Keratinocyte (primary cell): ENCODE measurements at regions not wholly inside any gene's neighbourhood (a gene's known extent, or its start where the extent isn't known, plus 50 kb on each side); places are given as distances from the start of the nearest gene placed in this dataset.
A peak's percentile ranks its signal among the peaks of the same experiment; 100 is the strongest.

Experiments
- DNase-seq: peaks from one replicate; pipeline ENCODE4 v3.0.0-alpha.2; 2011; ENCODE audit warnings: low read depth, missing footprints, low spot score
- FAIRE-seq: peaks from 2 replicates; lab custom pipeline; 2011; peaks lifted over from hg19 to GRCh38; lab: Jason Lieb, UNC
- H2AFZ ChIP-seq: 2 replicates; pipeline ENCODE4 v1.6.0; 2012; ENCODE audit warnings: low read length, control low read depth, inconsistent platforms; ENCODE audit not compliant: control insufficient read depth
- H3K27ac ChIP-seq: 2 replicates; pipeline ENCODE4 v1.5.1; 2011; ENCODE audit warnings: low read length; ENCODE audit not compliant: control insufficient read depth, insufficient read depth
- H3K27me3 ChIP-seq: 3 replicates; pipeline ENCODE4 v1.6.0; 2011; ENCODE audit warnings: low read length; ENCODE audit not compliant: control insufficient read depth, insufficient read depth; ENCODE audit errors: extremely low read depth
- H3K36me3 ChIP-seq, 2 experiments: 2 replicates in 1 of 2; 3 replicates in 1 of 2; pipeline ENCODE4 v1.5.1; 2011; ENCODE audit warnings: low read length in 2 of 2, mild to moderate bottlenecking in 1 of 2; ENCODE audit not compliant: control insufficient read depth in 2 of 2, insufficient read depth in 2 of 2; ENCODE audit errors: extremely low read depth in 1 of 2
- H3K4me1 ChIP-seq: 3 replicates; pipeline ENCODE4 v1.5.1; 2011; ENCODE audit warnings: low read length; ENCODE audit not compliant: control insufficient read depth, insufficient read depth; ENCODE audit errors: extremely low read depth
- H3K4me2 ChIP-seq: 3 replicates; pipeline ENCODE4 v1.6.0; 2011; ENCODE audit warnings: low read depth, low read length; ENCODE audit not compliant: control insufficient read depth, insufficient read depth; ENCODE audit errors: extremely low read depth
- H3K4me3 ChIP-seq, 3 experiments: fragments of 200-600 bp in 1 of 3; sonication (generic) in 1 of 3; 2 replicates in 2 of 3; 3 replicates in 1 of 3; pipeline ENCODE4 v1.5.1; 2011 to 2016; ENCODE audit warnings: low read length in 3 of 3, mild to moderate bottlenecking in 3 of 3, control low read depth in 2 of 3, inconsistent platforms in 1 of 3, low read depth in 1 of 3, mixed read lengths in 1 of 3, mixed run types in 1 of 3, moderate library complexity in 1 of 3; ENCODE audit not compliant: control insufficient read depth in 2 of 3, insufficient read depth in 2 of 3; ENCODE audit errors: extremely low read depth in 1 of 3
- H3K79me2 ChIP-seq: 2 replicates; pipeline ENCODE4 v1.6.0; 2012; ENCODE audit warnings: low read length; ENCODE audit not compliant: control insufficient read depth, insufficient read depth
- H3K9ac ChIP-seq: 3 replicates; pipeline ENCODE4 v1.6.0; 2011; ENCODE audit warnings: low read length; ENCODE audit not compliant: control insufficient read depth, insufficient read depth; ENCODE audit errors: extremely low read depth
- H3K9me1 ChIP-seq: 3 replicates; pipeline ENCODE4 v1.6.0; 2011; ENCODE audit warnings: low read length; ENCODE audit not compliant: control insufficient read depth, insufficient read depth; ENCODE audit errors: extremely low read depth
- H3K9me3 ChIP-seq: 2 replicates; pipeline ENCODE4 v1.5.1; 2012; ENCODE audit warnings: low read depth, low read length; ENCODE audit not compliant: control insufficient read depth
- H4K20me1 ChIP-seq: 3 replicates; pipeline ENCODE4 v1.6.0; 2011; ENCODE audit warnings: low read length; ENCODE audit not compliant: control insufficient read depth, insufficient read depth; ENCODE audit errors: extremely low read depth
- CTCF ChIP-seq, 3 experiments: IDR thresholded peaks in 1 of 3; conservative IDR thresholded peaks in 1 of 3; optimal IDR thresholded peaks in 1 of 3; 2 replicates in 2 of 3; 3 replicates in 1 of 3; pipeline versions ENCODE3 to v1.5.1; 2011; ENCODE audit warnings: low read length in 3 of 3, mild to moderate bottlenecking in 3 of 3, moderate library complexity in 2 of 3, control low read depth in 1 of 3, inconsistent platforms in 1 of 3; ENCODE audit not compliant: insufficient read depth in 2 of 3; ENCODE audit errors: extremely low read depth in 1 of 3
- EZH2 ChIP-seq: IDR thresholded peaks from one replicate; pipeline ENCODE4 v1.6.1; 2012; ENCODE audit warnings: inconsistent platforms, mild to moderate bottlenecking, low read length, moderate library complexity
- dilution Hi-C: fragments of 300-500 bp; cut with MboI; formaldehyde crosslinking; loops from one replicate; pipeline ENCODE4 v1.7.0; 2020; ENCODE audit warnings: low sequenced_read_pairs; ENCODE audit not compliant: extremely low pct_ligation_motif_present

GRCh38 chr6:78511009-78511408 is 356.3 kb upstream of the IRAK1BP1 start:
- Histone ChIP-seq H3K27ac (no peak overlapping the region), H3K9ac (no peak overlapping the region), H3K9me3 (no peaks in the 10 kb centered on the region), H3K4me1 (no peaks in the 10 kb centered on the region), H3K4me2 (no peak overlapping the region), H3K36me3 (no peaks in the 10 kb centered on the region), H2AFZ (no peak overlapping the region), H3K9me1 (no peaks in the 10 kb centered on the region), H3K4me3 (no peak overlapping the region), H4K20me1 (no peaks in the 10 kb centered on the region), H3K79me2 (no peaks in the 10 kb centered on the region), H3K27me3 (no peaks in the 10 kb centered on the region)
- dilution Hi-C loops: no loop called here
- DNase-seq: no peak
- FAIRE-seq: no peak
- TF ChIP-seq EZH2 (no peak), CTCF (optimal IDR thresholded peaks at IDR 0.05 in 1 of 3, IDR thresholded peaks at IDR 0.05 in 1 of 3, conservative IDR thresholded peaks at IDR 0.05 in 1 of 3; ENCODE audit: extremely low read depth in 1 of 3, insufficient read depth in 2 of 3, low read length in 3 of 3) (no peak)

- dilution Hi-C loops: no loop called here
- no peaks in the 10 kb centered on the region for H4K20me1 ChIP-seq
- no peak overlapping the region for H2AFZ ChIP-seq
- H3K9me1 ChIP-seq: no peaks in the 10 kb centered on the region
- no peaks in the 10 kb centered on the region for H3K4me1 ChIP-seq
- no peak overlapping the region for H3K9ac ChIP-seq
- DNase-seq (no peak), FAIRE-seq (no peak)
- peak in 2 of 3 experiments; percentile 11 to 31 for TF ChIP-seq CTCF (optimal IDR thresholded peaks at IDR 0.05 in 1 of 3, IDR thresholded peaks at IDR 0.05 in 1 of 3, conservative IDR thresholded peaks at IDR 0.05 in 1 of 3; ENCODE audit: extremely low read depth in 1 of 3, insufficient read depth in 2 of 3, low read length in 3 of 3)
- TF ChIP-seq EZH2: no peak
- no peaks in the 10 kb centered on the region for H3K27me3 ChIP-seq
- no peaks in the 10 kb centered on the region for H3K79me2 ChIP-seq
- no peak overlapping the region for H3K4me3 ChIP-seq
- H3K9me3 ChIP-seq: no peaks in the 10 kb centered on the region
- no peaks in the 10 kb centered on the region for H3K36me3 ChIP-seq
- no peak overlapping the region for H3K4me2 ChIP-seq
- no peak overlapping the region for H3K27ac ChIP-seq
These were observed 353.5 kb upstream of the IRAK1BP1 start for GRCh38 chr6:78513856-78514255.
